ENCODE measurements at regions not wholly inside any gene's neighbourhood (a gene's known extent, or its start where the extent isn't known, plus 50 kb on each side); places are given as distances from the start of the nearest gene placed in this dataset.

- TF ChIP-seq FOXP2 (optimal IDR thresholded peaks at IDR 0.05; ENCODE audit: control extremely low read depth, extremely low read length, insufficient read depth) (no peak), POLR2AphosphoS5 (IDR thresholded peaks at IDR 0.05; ENCODE audit: borderline replicate concordance, low read depth, low read length) (no peak), EZH2 (IDR thresholded peaks at IDR 0.05) (no peak)
These were observed 77.0 kb upstream of the GBE1 start for GRCh38 chr3:81838457-81838856.

All from SK-N-MC (cell line).